Transverse colon (tissue), 3 donors: ENCODE measurements at regions not wholly inside any gene's neighbourhood (a gene's known extent, or its start where the extent isn't known, plus 50 kb on each side); places are given as distances from the start of the nearest gene placed in this dataset.

Experiments used
- CTCF ChIP-seq, 5 experiments: fragments of 200-600 bp in 3 of 5; fragments of 450-650 bp in 2 of 5; sonication (generic) in 3 of 5; IDR thresholded peaks; 1 replicate in 2 of 5; 2 replicates in 3 of 5; pipeline ENCODE4 v1.5.1; 2016 to 2017; ENCODE audit warnings: antibody characterized with exemption in 5 of 5, inconsistent platforms in 3 of 5, mild to moderate bottlenecking in 2 of 5, moderate library complexity in 1 of 5
- POLR2A ChIP-seq: fragments of 450-650 bp; IDR thresholded peaks from one replicate; pipeline ENCODE4 v1.6.1; 2016; ENCODE audit warnings: antibody characterized with exemption, mild to moderate bottlenecking, moderate library complexity

- no peak for TF ChIP-seq CTCF (IDR thresholded peaks at IDR 0.05)
- no peak for TF ChIP-seq POLR2A
These were observed 828.3 kb upstream of the TMEM132C start for GRCh38 chr12:127438512-127439244.
